Activated naive CD4-positive, alpha-beta T cell treated with anti-CD3 and anti-CD28 coated beads, Interleukin-2, amount 10 ng/mL, durations not matched to agents 7 days and 5 days (primary cell): ENCODE measurements at regions not wholly inside any gene's neighbourhood (a gene's known extent, or its start where the extent isn't known, plus 50 kb on each side); places are given as distances from the start of the nearest gene placed in this dataset.

Experiments used
- CTCF ChIA-PET: fragments of 350-600 bp; sonication (Branson Sonifier 250); formaldehyde crosslinking; loops from one replicate; lab custom pipeline; 2021; ENCODE audit warnings: antibody characterized with exemption; lab: Charles Lee
- DNase-seq: peaks from one replicate; pipeline ENCODE4 v3.0.0-alpha.2; 2020
- H3K27ac Mint-ChIP-seq: one replicate; pipeline ENCODE4 v1.8.0; 2021; ENCODE audit warnings: mild to moderate bottlenecking, moderate library complexity, mixed read lengths
- H3K27me3 Mint-ChIP-seq: one replicate; pipeline ENCODE4 v1.8.0; 2021; ENCODE audit warnings: mild to moderate bottlenecking, mixed read lengths
- H3K36me3 Mint-ChIP-seq: one replicate; pipeline ENCODE4 v1.8.0; 2021; ENCODE audit warnings: mixed read lengths
- H3K4me1 Mint-ChIP-seq: one replicate; pipeline ENCODE4 v1.8.0; 2021; ENCODE audit warnings: mixed read lengths
- H3K4me3 Mint-ChIP-seq: one replicate; pipeline ENCODE4 v1.8.0; 2021; ENCODE audit warnings: mild to moderate bottlenecking, moderate library complexity, mixed read lengths
- H3K9me3 Mint-ChIP-seq: one replicate; pipeline ENCODE4 v1.8.0; 2021; ENCODE audit warnings: mixed read lengths

DNA sequence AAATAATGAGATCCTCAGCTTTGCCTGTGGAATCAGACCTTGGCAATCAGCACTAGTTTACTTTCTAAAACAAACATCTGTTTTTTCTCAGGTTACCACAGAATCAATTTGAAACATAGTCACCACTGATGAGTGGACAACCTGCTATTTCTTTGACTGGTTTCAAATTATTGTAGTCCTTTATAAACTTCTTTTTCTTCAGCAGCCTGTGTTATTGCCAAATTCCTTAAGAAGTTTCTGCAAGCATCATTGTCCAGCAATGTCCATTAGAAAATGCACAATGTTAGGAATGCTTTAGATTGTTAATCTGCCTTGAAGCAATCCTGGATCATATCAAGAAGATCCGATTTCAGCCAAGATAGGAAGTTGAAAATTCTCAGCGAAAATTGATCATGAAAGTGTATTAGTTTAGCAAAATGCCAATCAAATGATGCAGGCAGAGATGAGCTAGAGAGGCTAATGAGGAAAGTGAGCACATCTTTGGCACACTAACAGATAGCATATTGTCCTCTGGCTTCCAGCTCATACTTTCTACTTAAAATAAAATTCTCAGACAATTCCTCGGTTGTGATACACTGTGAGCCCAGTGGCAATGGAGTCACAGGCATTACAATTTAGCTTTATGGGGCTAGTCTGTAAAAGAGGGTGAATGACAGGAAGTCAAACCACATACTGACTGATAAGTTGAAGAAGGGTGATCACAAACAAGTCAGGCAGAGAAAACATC lies 270.6 kb downstream of the SLITRK6 start:
- no peaks in the 10 kb centered on the region for H3K27me3 Mint-ChIP-seq
- DNase-seq, result no peak
- no peak overlapping the region for H3K27ac Mint-ChIP-seq
- no peaks in the 10 kb centered on the region for H3K4me1 Mint-ChIP-seq
- H3K9me3 Mint-ChIP-seq, result no peaks in the 10 kb centered on the region
- no peaks in the 10 kb centered on the region for H3K36me3 Mint-ChIP-seq
- CTCF ChIA-PET, result no interaction called here
- H3K4me3 Mint-ChIP-seq, result no peak overlapping the region

DNA sequence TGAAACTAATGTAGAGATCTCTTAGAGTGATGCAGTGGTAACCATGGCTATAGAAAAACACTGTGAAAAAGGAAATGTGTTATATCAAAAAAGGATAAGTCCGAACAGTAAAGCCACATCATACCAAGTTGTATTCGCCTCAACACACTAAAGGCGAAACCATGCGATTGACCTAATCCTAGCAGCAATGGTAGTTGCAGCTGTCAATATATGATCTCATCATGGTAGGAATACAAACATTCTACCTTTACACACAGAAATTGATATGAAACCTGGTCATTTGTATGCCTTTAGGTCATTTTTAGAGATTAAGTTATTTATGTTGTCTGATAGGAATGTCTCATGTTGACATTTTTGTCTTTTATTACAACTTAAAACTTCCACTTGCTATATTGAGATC lies 271.9 kb downstream of the SLITRK6 start:
- no peak overlapping the region for H3K27ac Mint-ChIP-seq
- CTCF ChIA-PET, result no interaction called here
- H3K9me3 Mint-ChIP-seq, result no peaks in the 10 kb centered on the region
- H3K27me3 Mint-ChIP-seq, result no peaks in the 10 kb centered on the region
- no peak for DNase-seq
- H3K36me3 Mint-ChIP-seq, result no peaks in the 10 kb centered on the region
- no peaks in the 10 kb centered on the region for H3K4me1 Mint-ChIP-seq
- H3K4me3 Mint-ChIP-seq, result no peak overlapping the region

DNA sequence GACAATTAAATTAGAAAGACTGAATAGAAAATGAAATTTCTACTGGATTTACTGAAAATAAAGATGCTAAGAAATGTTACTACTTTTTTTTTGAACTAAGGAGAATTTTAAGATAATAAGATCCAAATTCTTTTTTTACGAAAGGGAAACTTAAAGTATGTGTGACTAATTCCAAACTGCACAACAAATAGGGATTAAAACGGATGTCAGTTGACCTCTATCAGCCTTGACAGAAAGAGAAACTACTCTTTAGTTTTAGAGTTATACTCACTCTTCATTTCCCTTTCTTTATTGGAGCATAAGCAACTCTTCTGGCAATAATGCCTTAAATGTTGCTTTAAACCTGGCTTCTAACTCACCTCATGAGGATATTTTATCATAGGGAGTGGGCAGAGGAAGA lies 273.8 kb downstream of the SLITRK6 start:
- Mint-ChIP-seq H3K36me3 (no peaks in the 10 kb centered on the region), H3K27me3 (no peaks in the 10 kb centered on the region), H3K9me3 (no peaks in the 10 kb centered on the region), H3K4me1 (no peaks in the 10 kb centered on the region), H3K4me3 (no peak overlapping the region), H3K27ac (no peak overlapping the region)
- CTCF ChIA-PET, result no interaction called here
- no peak for DNase-seq

DNA sequence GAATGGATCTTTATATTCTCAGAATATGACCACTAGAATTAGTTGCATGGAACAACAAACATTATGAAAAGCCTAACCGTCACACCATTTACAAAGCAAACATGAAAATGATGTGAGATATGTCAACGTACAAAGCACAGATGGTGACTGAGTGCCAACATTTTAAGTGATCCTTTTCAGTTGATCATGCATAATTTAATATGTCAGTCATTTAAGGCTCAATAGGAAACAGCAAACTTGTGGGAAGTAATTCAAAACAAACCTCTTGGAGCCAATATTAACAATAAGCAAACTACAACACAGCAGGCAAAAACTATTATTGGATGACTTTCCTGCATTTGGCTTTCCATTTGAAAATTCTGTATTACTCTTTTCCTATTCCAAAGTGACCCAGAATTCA lies 277.6 kb downstream of the SLITRK6 start:
- Mint-ChIP-seq H3K27me3 (no peaks in the 10 kb centered on the region), H3K9me3 (no peaks in the 10 kb centered on the region), H3K4me3 (no peak overlapping the region), H3K27ac (no peak overlapping the region), H3K36me3 (no peaks in the 10 kb centered on the region), H3K4me1 (no peaks in the 10 kb centered on the region)
- no peak for DNase-seq
- CTCF ChIA-PET, result no interaction called here

DNA sequence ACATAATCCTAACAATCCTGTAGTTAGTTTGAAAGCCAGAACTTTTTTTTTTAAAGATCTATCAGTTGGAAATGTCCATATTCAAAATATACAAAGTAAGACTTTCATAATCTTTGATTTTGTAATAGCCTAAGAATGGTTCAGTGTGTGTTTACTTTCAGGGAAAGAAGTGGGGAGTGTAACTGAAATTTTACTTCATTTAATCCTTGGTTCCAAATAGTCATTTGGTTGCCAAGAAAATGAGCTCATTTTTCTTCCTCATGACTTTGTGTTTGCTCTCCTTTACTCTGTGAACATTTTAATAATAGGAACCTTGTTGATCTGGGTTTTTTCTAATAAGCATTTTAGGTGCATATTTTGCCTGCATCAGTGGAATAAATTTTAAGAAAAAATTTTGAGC lies 278.8 kb downstream of the SLITRK6 start:
- Mint-ChIP-seq H3K4me3 (no peak overlapping the region), H3K9me3 (no peaks in the 10 kb centered on the region), H3K27me3 (no peaks in the 10 kb centered on the region), H3K36me3 (no peaks in the 10 kb centered on the region), H3K27ac (no peak overlapping the region), H3K4me1 (no peaks in the 10 kb centered on the region)
- no peak for DNase-seq
- CTCF ChIA-PET, result no interaction called here

DNA sequence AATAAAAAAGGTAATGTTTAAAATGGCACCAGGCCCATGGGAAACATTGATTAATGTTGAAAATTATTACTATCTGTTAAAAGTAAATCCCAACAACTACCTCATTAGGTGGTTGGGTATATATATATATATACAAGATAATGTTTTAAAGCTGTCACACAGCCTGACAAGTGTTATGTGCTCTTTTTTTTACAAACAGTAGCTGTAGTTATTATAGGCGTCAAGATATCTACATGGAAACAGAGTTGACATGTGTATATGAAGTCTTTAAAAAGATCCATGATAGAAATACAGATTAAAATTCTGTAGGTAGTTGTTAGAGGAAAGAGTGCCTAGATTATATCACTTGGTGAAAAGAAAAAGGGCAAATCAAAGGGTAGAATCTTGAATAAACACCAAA lies 279.9 kb downstream of the SLITRK6 start:
- no peak overlapping the region for H3K4me3 Mint-ChIP-seq
- no peaks in the 10 kb centered on the region for H3K27me3 Mint-ChIP-seq
- CTCF ChIA-PET, result no interaction called here
- H3K4me1 Mint-ChIP-seq, result no peaks in the 10 kb centered on the region
- H3K9me3 Mint-ChIP-seq, result no peaks in the 10 kb centered on the region
- no peak for DNase-seq
- no peak overlapping the region for H3K27ac Mint-ChIP-seq
- no peaks in the 10 kb centered on the region for H3K36me3 Mint-ChIP-seq

DNA sequence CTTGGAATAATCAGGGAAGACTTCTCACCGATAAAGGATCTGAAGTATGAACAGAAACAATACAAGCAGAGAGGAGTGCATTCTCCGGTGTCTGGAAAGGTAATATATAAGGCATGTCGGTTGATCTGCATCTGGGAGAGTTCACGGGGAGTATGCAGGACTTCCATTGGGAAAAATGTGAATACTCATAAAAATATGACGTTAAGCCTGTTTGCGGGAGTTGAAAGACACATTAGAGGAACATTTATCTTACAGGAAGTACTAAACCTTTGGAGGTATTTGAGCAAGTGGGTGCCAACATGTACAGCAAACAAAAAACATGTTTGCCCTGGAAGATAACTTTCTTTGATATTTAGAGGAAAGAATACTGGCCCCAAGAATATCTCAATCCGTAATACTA lies 286.8 kb downstream of the SLITRK6 start:
- CTCF ChIA-PET, result no interaction called here
- Mint-ChIP-seq H3K4me1 (no peaks in the 10 kb centered on the region), H3K9me3 (no peaks in the 10 kb centered on the region), H3K27ac (no peak overlapping the region), H3K27me3 (no peaks in the 10 kb centered on the region), H3K36me3 (no peaks in the 10 kb centered on the region), H3K4me3 (no peak overlapping the region)
- no peak for DNase-seq

DNA sequence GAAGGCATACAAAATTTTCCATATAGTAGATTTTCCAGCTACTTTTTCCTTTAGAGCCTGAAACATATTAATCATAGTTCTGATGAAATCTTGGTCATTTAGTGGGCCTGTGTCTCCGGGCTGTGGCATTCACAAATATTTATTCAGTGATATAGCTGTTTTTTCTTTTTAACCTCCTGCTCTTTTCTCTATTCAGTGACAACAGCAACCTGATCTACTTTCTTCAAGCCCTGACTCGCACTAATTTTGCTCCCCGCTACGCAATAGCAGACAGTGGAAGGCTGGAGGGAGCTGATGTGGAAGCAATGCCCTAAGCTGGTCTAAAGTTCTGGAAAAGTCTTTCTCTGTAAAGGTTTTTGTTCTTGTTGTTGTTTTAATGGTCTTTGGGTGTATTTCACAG lies 289.7 kb downstream of the SLITRK6 start:
- CTCF ChIA-PET, result no interaction called here
- Mint-ChIP-seq H3K27me3 (no peaks in the 10 kb centered on the region), H3K4me1 (no peaks in the 10 kb centered on the region), H3K9me3 (no peaks in the 10 kb centered on the region), H3K36me3 (no peaks in the 10 kb centered on the region), H3K27ac (no peak overlapping the region), H3K4me3 (no peak overlapping the region)
- no peak for DNase-seq

DNA sequence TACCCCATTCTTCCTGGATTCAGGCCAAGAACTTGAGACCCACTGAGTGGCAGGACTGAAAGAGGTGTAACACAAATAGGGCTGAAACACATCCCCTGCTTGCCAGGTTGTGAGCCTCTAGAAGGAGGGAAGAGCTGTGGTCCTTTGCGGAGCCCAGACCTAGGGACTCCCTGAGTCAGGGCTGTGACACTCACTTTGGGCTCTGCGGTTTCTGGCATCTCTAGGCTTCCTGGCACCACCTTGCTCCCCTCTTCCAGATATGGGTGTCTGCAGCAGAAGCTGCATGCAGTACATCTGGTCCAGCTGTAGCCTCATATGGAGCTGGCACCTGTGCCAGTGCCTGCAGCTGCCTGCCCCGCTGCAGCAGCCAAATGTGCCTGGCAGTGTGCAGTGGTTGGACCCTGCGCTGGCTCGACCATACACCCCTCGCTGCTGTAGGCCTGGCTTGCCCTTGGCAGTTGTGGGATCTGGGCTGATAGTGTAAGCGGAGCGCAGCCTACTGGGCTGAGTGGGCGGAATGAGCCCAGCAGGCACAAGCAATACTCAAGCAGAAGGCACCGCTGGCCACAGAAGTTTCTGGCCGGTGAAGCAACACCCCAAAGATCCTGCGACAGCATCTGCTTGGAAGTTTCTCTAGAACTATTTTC lies 290.4 kb downstream of the SLITRK6 start:
- H3K4me1 Mint-ChIP-seq, result no peaks in the 10 kb centered on the region
- DNase-seq, result no peak
- H3K27ac Mint-ChIP-seq, result no peak overlapping the region
- H3K27me3 Mint-ChIP-seq, result no peaks in the 10 kb centered on the region
- CTCF ChIA-PET, result no interaction called here
- no peaks in the 10 kb centered on the region for H3K36me3 Mint-ChIP-seq
- H3K4me3 Mint-ChIP-seq, result no peak overlapping the region
- no peaks in the 10 kb centered on the region for H3K9me3 Mint-ChIP-seq

DNA sequence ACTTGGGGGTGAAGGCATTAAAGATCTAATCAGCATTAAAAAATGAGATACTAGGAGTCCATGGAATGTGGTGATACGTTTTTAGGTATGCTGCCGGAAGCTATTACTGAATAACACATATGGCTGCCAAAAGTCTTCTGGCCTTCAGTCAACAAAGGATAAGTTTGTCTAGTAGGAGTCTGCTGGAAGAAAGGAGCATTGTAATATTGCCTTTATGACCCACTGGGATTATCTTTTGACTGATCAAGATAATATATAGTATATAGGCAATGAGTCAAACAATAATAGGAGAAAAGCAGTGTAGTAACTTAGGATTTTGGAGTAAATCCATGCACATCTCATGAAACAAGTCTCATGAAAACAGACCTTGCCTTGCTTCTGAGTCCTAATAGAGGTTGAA lies 295.4 kb downstream of the SLITRK6 start:
- Mint-ChIP-seq H3K4me1 (no peaks in the 10 kb centered on the region), H3K27ac (no peak overlapping the region), H3K27me3 (no peaks in the 10 kb centered on the region), H3K9me3 (no peaks in the 10 kb centered on the region), H3K4me3 (no peak overlapping the region), H3K36me3 (no peaks in the 10 kb centered on the region)
- no peak for DNase-seq
- CTCF ChIA-PET, result no interaction called here

DNA sequence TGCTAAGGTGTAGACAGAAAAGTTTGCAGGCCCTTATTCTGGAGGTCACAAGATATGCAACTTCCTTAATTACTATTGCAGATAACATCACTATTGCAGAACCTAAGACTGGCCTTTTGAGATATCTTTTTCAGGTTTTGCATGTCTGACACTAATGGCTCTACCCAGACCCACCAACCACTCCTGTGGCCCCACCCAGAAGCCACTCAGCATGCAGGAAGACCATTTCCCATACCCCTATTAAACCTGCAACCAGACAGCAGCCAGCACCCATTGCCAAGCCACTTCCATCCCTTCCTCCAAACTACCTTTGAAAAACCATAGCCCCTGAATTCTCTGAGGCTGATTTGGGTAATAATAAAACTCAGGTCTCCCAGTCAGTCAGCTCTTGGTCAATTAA lies 297.6 kb downstream of the SLITRK6 start:
- DNase-seq, result no peak
- Mint-ChIP-seq H3K27ac (no peak overlapping the region), H3K27me3 (no peaks in the 10 kb centered on the region), H3K9me3 (no peaks in the 10 kb centered on the region), H3K36me3 (no peaks in the 10 kb centered on the region), H3K4me1 (no peaks in the 10 kb centered on the region), H3K4me3 (no peak overlapping the region)
- CTCF ChIA-PET, result no interaction called here

DNA sequence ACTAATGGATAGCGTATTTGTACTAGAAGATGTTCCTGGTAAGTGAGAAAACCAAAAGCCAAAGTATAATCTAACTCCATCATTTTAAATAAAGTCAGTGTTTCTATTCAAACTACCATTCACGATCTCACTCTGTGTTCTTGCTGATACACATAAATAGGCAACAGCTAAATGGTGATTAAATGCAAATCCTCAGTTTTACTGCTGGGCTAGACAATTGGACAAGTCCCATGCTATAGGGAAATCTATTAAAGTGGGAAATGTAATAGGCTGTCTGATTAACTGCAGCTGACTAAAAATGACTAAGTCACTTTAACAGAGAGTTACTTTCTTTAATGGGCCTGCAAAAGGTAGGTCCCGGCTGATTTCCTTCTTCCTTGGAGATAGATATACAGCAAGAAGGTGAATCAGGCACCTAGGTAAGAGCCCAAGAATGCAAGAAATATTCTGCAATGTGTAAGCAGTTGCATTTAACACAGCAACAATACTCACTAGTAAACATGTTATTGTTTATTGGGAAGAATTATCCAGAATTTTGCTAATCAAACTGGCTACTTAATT lies 298.4 kb downstream of the SLITRK6 start:
- CTCF ChIA-PET, result no interaction called here
- no peaks in the 10 kb centered on the region for H3K9me3 Mint-ChIP-seq
- no peak overlapping the region for H3K4me3 Mint-ChIP-seq
- H3K4me1 Mint-ChIP-seq, result no peaks in the 10 kb centered on the region
- no peaks in the 10 kb centered on the region for H3K27me3 Mint-ChIP-seq
- no peaks in the 10 kb centered on the region for H3K36me3 Mint-ChIP-seq
- DNase-seq, result no peak
- H3K27ac Mint-ChIP-seq, result no peak overlapping the region

DNA sequence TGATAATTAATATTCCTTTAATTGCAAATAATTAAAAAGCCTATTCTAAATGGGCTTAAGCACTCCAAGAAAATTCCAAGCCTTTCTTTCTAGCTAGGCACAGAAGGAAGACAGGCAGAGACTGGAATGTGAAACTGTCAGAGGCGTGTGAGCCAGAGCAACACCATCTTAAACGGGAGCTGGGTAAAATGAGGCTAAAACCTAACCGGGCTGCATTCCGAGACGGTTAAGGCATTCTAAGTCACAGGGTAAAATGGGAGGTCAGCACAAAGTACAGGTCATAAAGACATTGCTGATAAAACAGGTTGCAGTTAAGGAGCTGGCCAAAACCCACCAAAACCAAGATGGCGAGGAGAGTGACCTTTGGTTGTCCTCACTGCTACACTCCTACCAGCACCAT lies 300.4 kb downstream of the SLITRK6 start:
- Mint-ChIP-seq H3K9me3 (no peaks in the 10 kb centered on the region), H3K36me3 (no peaks in the 10 kb centered on the region), H3K4me3 (no peak overlapping the region), H3K4me1 (no peaks in the 10 kb centered on the region), H3K27ac (no peak overlapping the region), H3K27me3 (no peaks in the 10 kb centered on the region)
- no peak for DNase-seq
- CTCF ChIA-PET, result no interaction called here

DNA sequence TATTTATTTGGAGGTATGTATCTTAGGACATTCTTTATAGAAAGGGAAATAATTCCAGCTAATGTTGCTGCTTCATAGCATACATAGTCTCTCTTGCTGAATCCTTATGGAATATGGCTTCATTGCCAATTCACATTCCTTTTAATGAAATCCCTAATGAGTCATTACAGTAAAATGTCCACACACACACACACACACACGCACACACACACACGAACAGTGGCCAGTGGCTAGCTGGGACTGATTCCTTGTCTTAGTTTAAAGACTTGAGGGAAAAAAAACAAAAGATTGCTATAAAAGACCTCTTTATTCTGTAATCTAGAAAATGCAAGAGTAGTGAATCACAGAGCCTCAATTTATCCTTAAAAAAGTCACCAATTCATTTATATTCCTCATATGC lies 301.6 kb downstream of the SLITRK6 start:
- no peak overlapping the region for H3K27ac Mint-ChIP-seq
- no peak for DNase-seq
- H3K4me1 Mint-ChIP-seq, result no peaks in the 10 kb centered on the region
- H3K9me3 Mint-ChIP-seq, result no peaks in the 10 kb centered on the region
- no peak overlapping the region for H3K4me3 Mint-ChIP-seq
- H3K27me3 Mint-ChIP-seq, result no peaks in the 10 kb centered on the region
- H3K36me3 Mint-ChIP-seq, result no peaks in the 10 kb centered on the region
- CTCF ChIA-PET, result no interaction called here

DNA sequence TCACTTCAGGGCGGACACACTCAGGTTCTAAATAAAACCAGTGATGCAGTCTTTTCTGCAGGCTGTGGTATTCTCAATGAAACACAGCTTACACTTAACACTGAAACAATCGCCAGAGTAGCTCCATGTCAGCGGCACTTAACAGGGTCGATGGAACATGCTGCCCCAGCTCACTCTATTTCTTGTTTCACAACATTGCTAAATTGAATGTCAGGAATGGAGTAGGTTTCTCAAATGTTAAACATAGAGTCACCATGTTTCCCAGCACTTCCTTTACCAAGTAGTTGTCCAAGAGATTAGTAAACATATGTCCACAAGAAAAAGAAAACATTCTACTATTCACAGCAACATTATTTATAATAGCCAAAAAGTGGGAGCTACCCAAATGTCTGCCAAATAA lies 306.9 kb downstream of the SLITRK6 start:
- CTCF ChIA-PET, result no interaction called here
- no peak for DNase-seq
- no peaks in the 10 kb centered on the region for H3K36me3 Mint-ChIP-seq
- no peak overlapping the region for H3K4me3 Mint-ChIP-seq
- no peaks in the 10 kb centered on the region for H3K4me1 Mint-ChIP-seq
- no peak overlapping the region for H3K27ac Mint-ChIP-seq
- no peaks in the 10 kb centered on the region for H3K27me3 Mint-ChIP-seq
- H3K9me3 Mint-ChIP-seq, result no peaks in the 10 kb centered on the region
